ENCODE measurements at regions not wholly inside any gene's neighbourhood (a gene's known extent, or its start where the extent isn't known, plus 50 kb on each side); places are given as distances from the start of the nearest gene placed in this dataset.

- H3K9me3 Mint-ChIP-seq, result peaks cover 12 to 27% (median 23%) of the 10 kb centered on the region in 7 donors
- Histone ChIP-seq H3K4me1 (ENCODE audit: control insufficient read depth in 1 of 2, insufficient read depth in 2 of 2, low read length in 2 of 2) (no peaks in the 10 kb centered on the region), H3K36me3 (replicated peaks in 1 of 2; ENCODE audit: control insufficient read depth in 1 of 2, insufficient read depth in 2 of 2, low read length in 2 of 2) (no peaks in the 10 kb centered on the region), H3K27me3 (ENCODE audit: control insufficient read depth in 2 of 2, insufficient read depth in 2 of 2, low read length in 2 of 2) (no peaks in the 10 kb centered on the region), H3K4me3 (replicated peaks in 1 of 3; ENCODE audit: low read depth in 2 of 3, low read length in 3 of 3) (no peak overlapping the region), H3K9me3 (replicated peaks in 1 of 2; ENCODE audit: control insufficient read depth in 1 of 2, insufficient read depth in 1 of 2, low read length in 2 of 2) (peaks cover 8 to 15% of the 10 kb centered on the region in 2 donors), H3K79me2 (ENCODE audit: insufficient read depth, low read length) (no peaks in the 10 kb centered on the region), H2AFZ (ENCODE audit: insufficient read depth, low read depth, low read length, poor library complexity, severe bottlenecking) (no peak overlapping the region), H3K27ac (ENCODE audit: low read depth in 1 of 2, low read length in 2 of 2) (no peak overlapping the region), H3K9ac (ENCODE audit: insufficient read depth, low read length, poor library complexity, severe bottlenecking) (no peak overlapping the region), H4K20me1 (ENCODE audit: insufficient read depth, low read length) (no peaks in the 10 kb centered on the region), H3K4me2 (replicated peaks; ENCODE audit: extremely low read depth, low read length, poor library complexity, severe bottlenecking) (no peak overlapping the region)
- peaks cover 5% of the 10 kb centered on the region for H3K4me1 Mint-ChIP-seq
- peaks cover 0 to 2% (median 0%) of the 10 kb centered on the region in 3 donors for H3K27me3 Mint-ChIP-seq (ENCODE audit: low read depth in 3 of 3)
- peaks cover 0 to 3% of the 10 kb centered on the region in 2 donors for H3K36me3 Mint-ChIP-seq
- TF ChIP-seq, protein P1, sequence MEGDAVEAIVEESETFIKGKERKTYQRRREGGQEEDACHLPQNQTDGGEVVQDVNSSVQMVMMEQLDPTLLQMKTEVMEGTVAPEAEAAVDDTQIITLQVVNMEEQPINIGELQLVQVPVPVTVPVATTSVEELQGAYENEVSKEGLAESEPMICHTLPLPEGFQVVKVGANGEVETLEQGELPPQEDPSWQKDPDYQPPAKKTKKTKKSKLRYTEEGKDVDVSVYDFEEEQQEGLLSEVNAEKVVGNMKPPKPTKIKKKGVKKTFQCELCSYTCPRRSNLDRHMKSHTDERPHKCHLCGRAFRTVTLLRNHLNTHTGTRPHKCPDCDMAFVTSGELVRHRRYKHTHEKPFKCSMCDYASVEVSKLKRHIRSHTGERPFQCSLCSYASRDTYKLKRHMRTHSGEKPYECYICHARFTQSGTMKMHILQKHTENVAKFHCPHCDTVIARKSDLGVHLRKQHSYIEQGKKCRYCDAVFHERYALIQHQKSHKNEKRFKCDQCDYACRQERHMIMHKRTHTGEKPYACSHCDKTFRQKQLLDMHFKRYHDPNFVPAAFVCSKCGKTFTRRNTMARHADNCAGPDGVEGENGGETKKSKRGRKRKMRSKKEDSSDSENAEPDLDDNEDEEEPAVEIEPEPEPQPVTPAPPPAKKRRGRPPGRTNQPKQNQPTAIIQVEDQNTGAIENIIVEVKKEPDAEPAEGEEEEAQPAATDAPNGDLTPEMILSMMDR (IDR thresholded peaks at IDR 0.05), result no peak
- intact Hi-C loops (cut with micrococcal nuclease), result no loop called here
- peak overlapping the region in 1 of 7 donors; percentile 41 for H3K27ac Mint-ChIP-seq
- no peak for DNase-seq
- H3K4me3 Mint-ChIP-seq, result no peak overlapping the region
- 90% methylated on average over 2 of the region's 5 CpGs for whole genome bisulfite sequencing (ENCODE audit: insufficient coverage)
Measured at GRCh38 chr3:5504135-5504534, 316.6 kb downstream of the EDEM1 start.

- 100% methylated on average over 3 of the region's 3 CpGs for WGBS (ENCODE audit: insufficient coverage)
- Mint-ChIP-seq H3K27ac (no peak overlapping the region), H3K36me3 (peaks cover 0 to 3% of the 10 kb centered on the region in 2 donors), H3K4me1 (peaks cover 3% of the 10 kb centered on the region), H3K27me3 (ENCODE audit: low read depth in 3 of 3) (peaks cover 0 to 2% (median 0%) of the 10 kb centered on the region in 3 donors), H3K9me3 (peaks cover 16 to 37% (median 32%) of the 10 kb centered on the region in 7 donors), H3K4me3 (no peak overlapping the region)
- intact Hi-C loops (cut with micrococcal nuclease), result no loop called here
- Histone ChIP-seq H3K79me2 (ENCODE audit: insufficient read depth, low read length) (no peaks in the 10 kb centered on the region), H3K9ac (ENCODE audit: insufficient read depth, low read length, poor library complexity, severe bottlenecking) (no peak overlapping the region), H3K4me2 (replicated peaks; ENCODE audit: extremely low read depth, low read length, poor library complexity, severe bottlenecking) (no peak overlapping the region), H3K9me3 (replicated peaks in 1 of 2; ENCODE audit: control insufficient read depth in 1 of 2, insufficient read depth in 1 of 2, low read length in 2 of 2) (peaks cover 19 to 20% of the 10 kb centered on the region in 2 donors), H3K4me1 (ENCODE audit: control insufficient read depth in 1 of 2, insufficient read depth in 2 of 2, low read length in 2 of 2) (no peaks in the 10 kb centered on the region), H4K20me1 (ENCODE audit: insufficient read depth, low read length) (no peaks in the 10 kb centered on the region), H3K36me3 (replicated peaks in 1 of 2; ENCODE audit: control insufficient read depth in 1 of 2, insufficient read depth in 2 of 2, low read length in 2 of 2) (no peaks in the 10 kb centered on the region), H3K27ac (ENCODE audit: low read depth in 1 of 2, low read length in 2 of 2) (no peak overlapping the region), H3K4me3 (replicated peaks in 1 of 3; ENCODE audit: low read depth in 2 of 3, low read length in 3 of 3) (no peak overlapping the region), H3K27me3 (ENCODE audit: control insufficient read depth in 2 of 2, insufficient read depth in 2 of 2, low read length in 2 of 2) (no peaks in the 10 kb centered on the region), H2AFZ (ENCODE audit: insufficient read depth, low read depth, low read length, poor library complexity, severe bottlenecking) (no peak overlapping the region)
- DNase-seq, result no peak
- TF ChIP-seq, protein P1 (IDR thresholded peaks at IDR 0.05), result no peak
Measured at GRCh38 chr3:5505163-5505562, 317.7 kb downstream of the EDEM1 start.
